GM06990 (cell line): ENCODE measurements at regions not wholly inside any gene's neighbourhood (a gene's known extent, or its start where the extent isn't known, plus 50 kb on each side); places are given as distances from the start of the nearest gene placed in this dataset.

Experiments used
- DNase-seq: peaks from one replicate; pipeline ENCODE4 v3.0.0-alpha.2; 2011; ENCODE audit not compliant: insufficient read length; ENCODE audit errors: extremely low read depth
- H3K27me3 ChIP-seq: replicated peaks from 2 replicates; pipeline ENCODE4 v1.6.0; 2011; ENCODE audit warnings: low read length; ENCODE audit not compliant: control insufficient read depth, insufficient read depth
- H3K36me3 ChIP-seq: 2 replicates; pipeline ENCODE4 v1.5.1; 2011; ENCODE audit warnings: low read length; ENCODE audit not compliant: control insufficient read depth, insufficient read depth
- H3K4me3 ChIP-seq: replicated peaks from 2 replicates; pipeline ENCODE4 v1.5.1; 2011; ENCODE audit warnings: low read depth, mild to moderate bottlenecking, control low read depth, low read length
- CTCF ChIP-seq: IDR thresholded peaks from 2 replicates; pipeline ENCODE4 v1.5.1; 2011; ENCODE audit warnings: low read length, control low read depth, mild to moderate bottlenecking, inconsistent platforms; ENCODE audit not compliant: insufficient read depth, poor library complexity, severe bottlenecking

DNA sequence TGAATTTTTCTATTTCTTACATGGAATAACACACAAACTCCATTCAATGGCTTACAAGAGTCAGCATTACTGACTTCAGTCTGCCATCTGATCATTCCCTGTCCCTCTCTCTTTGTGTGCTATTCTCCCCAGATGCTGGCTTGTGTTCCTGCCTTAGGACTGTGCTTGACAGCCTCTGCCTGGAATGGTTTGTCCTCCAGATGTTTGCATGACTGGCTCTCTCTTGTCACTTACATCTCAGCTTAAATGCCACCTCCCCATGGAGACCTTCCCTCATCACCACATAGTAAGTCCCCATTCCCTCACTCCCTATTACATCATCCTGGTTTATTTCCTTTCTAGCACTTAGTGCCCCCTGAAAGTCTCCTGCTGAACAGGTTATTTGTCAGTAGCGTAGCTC, 181.6 kb downstream of the KTN1 start:
- no peak for DNase-seq
- Histone ChIP-seq H3K27me3 (no peaks in the 10 kb centered on the region), H3K36me3 (no peaks in the 10 kb centered on the region), H3K4me3 (no peak overlapping the region)
- TF ChIP-seq CTCF = no peak

DNA sequence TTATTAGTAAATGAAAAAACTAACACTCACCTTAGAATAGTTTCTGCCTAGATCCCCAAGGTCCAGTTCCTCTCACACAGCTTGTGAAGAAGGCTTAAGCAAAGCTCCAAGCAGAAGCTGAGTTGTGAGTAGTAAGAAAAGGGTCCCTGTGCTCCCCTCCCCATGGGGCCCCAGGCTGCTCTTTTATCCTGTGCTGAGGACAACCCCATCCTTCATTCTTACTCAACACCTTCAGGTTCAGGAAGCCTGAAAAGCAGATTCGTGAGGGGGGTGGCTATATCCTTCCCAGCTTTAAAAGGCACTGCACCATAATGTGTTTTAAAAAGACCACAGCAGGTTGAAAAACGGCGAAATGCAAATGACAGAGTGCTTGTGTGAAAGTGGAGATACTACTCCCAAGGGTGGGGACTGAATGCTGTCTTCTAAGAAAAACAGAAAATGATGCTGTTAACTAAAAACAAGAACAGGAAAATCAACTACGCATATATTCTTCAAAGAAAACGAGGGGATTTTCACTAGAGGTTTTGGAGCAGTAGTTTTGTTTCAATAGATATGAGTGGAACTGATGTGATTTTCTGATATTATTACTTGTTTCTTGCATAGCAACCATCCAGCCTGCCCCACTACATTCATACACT, 182.7 kb downstream of the KTN1 start:
- TF ChIP-seq CTCF = no peak
- no peak overlapping the region for H3K4me3 ChIP-seq
- H3K36me3 ChIP-seq = no peaks in the 10 kb centered on the region
- no peaks in the 10 kb centered on the region for H3K27me3 ChIP-seq
- DNase-seq = no peak

- Histone ChIP-seq H3K4me3 (no peak overlapping the region), H3K27me3 (0 out of 2 replicates have a peak, but pooled peaks cover 1% of the 10 kb centered on the region), H3K36me3 (no peaks in the 10 kb centered on the region)
- DNase-seq = no peak
- TF ChIP-seq CTCF = no peak
Observed at GRCh38 chr14:55764784-55765183, 184.8 kb downstream of the KTN1 start.

GRCh38 chr14:55766071-55766470, 186.1 kb downstream of the KTN1 start:
- Histone ChIP-seq H3K27me3 (0 out of 2 replicates have a peak, but pooled peaks cover 1% of the 10 kb centered on the region), H3K4me3 (no peak overlapping the region), H3K36me3 (no peaks in the 10 kb centered on the region)
- DNase-seq = no peak
- no peak for TF ChIP-seq CTCF

DNA sequence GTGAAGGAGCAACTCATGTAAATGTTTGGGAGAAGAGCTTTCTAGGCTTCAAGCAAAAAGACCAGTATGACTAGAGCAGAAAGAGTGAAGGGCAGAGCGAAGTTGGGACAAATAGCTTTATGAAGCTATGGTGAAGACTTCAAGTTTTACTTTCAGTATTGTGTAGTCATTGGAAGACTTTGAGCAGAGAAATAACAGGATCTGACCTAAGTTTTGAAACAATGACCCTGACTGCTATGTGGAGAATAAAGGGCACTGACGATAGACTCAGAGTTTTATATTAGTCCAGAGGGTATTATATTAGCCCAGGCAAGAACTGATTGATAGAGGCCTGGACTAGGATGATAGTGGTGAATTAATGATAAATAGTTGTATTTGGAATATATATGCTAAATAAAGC, 187.3 kb downstream of the KTN1 start:
- Histone ChIP-seq H3K4me3 (no peak overlapping the region), H3K36me3 (no peaks in the 10 kb centered on the region), H3K27me3 (0 out of 2 replicates have a peak, but pooled peaks cover 1% of the 10 kb centered on the region)
- no peak for DNase-seq
- no peak for TF ChIP-seq CTCF

- no peak for TF ChIP-seq CTCF
- Histone ChIP-seq H3K27me3 (0 out of 2 replicates have a peak, but pooled peaks cover 1% of the 10 kb centered on the region), H3K4me3 (no peak overlapping the region), H3K36me3 (no peaks in the 10 kb centered on the region)
- DNase-seq = no peak
Observed at GRCh38 chr14:55769877-55770276, 189.9 kb downstream of the KTN1 start.
